Activated effector memory CD4-positive, alpha-beta T cell treated with anti-CD3 and anti-CD28 coated beads, Interleukin-2, amount 50 U/mL, for 16 hours (primary cell): ENCODE measurements at regions not wholly inside any gene's neighbourhood (a gene's known extent, or its start where the extent isn't known, plus 50 kb on each side); places are given as distances from the start of the nearest gene placed in this dataset.

Source experiments
- DNase-seq: peaks from one replicate; pipeline ENCODE4 v3.0.0-alpha.2; 2020

GRCh38 chr14:97546491-97547230 lies 749.5 kb downstream of the VRK1 start:
- DNase-seq, result no peak

DNA sequence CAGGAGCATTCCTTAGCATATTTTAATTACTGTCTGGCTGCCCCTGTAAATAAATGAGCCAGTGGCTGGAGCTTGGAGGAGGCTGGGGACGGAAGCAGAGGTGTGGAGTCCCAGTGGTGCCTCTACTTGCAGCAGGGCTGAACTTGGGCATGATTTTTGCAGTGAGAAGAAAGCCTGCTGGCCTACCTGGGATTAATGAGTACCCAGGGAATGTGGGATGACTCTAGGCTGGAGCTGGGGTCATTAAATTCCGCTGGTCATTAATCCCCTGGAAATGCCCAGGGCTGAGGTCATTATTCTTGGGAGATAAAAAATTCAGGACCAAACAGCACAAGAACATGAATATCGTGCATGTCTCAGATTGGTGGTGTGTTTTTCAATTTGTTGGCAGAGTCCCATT lies 753.3 kb downstream of the VRK1 start:
- DNase-seq, result no peak

GRCh38 chr14:97554597-97554996 lies 757.4 kb downstream of the VRK1 start:
- no peak for DNase-seq

DNA sequence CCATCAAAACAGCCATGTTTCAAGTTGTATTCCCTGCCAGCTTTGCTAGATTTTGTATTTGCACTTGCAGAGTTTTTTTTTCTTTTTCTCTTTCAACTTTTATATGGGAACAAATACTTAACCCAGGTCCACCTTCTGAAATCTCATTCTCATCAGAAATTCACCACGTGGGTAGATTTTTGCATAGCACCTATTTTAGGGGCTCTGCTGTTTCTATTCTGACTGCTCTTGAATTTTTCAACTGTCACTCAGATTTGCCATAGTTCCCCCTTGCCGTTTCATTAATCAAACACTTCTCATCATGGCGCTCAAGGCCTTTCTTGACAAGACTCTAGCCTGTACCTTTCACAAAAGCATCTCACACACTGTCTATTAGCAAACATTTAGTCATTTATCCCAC lies 767.2 kb downstream of the VRK1 start:
- DNase-seq, result no peak

DNA sequence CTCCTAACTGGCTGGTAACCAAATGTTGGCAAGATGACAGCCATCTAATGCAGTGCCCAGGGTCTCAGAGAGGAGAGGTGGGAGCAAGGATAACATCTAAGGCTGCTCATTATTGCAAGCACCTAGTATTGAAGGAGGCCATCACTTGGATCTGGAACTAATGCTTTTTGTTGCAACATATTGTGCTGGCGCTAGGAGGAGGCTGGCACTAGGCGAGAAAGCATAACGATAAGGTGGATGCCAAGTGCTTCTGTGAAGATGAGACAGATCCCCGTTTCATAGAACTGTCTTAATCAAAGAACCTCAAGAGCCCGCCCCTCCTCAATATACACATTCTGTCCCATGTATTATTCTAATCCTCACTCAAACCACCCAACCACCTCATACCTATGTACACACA lies 774.0 kb downstream of the VRK1 start:
- no peak for DNase-seq

DNA sequence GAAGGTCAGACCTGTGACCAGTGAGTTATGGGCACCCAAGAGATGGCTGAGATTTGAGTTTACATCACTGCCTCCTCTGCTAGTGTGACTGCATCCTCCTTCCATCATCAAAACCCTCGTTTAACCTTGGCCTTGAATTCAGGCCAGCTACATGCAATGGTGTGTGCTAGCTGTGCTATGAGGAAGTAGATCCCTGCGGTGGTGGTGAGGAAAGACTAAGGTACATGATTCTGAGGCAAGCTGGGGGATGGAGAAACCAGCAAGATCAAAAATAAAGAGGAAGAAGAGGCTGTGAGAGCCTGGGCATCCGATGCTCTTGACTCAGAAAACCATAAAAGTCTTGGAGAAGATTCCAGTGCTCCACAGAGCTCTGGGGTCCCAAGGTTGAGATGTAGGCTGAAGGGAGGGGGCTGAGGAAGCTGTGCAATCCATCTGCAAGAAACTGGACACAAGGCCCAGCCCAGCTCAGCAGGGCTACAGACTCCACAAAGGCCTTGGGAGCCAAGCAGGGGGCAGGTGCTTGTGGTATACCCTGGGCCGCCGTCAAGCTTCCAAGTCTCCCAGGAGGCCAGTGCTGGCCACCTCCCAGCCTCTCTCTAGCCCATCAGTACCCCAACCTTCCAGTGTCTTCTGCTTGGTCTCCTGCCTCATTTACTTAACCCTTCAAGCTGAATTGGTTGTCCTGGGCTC lies 774.8 kb downstream of the VRK1 start:
- DNase-seq, result no peak

DNA sequence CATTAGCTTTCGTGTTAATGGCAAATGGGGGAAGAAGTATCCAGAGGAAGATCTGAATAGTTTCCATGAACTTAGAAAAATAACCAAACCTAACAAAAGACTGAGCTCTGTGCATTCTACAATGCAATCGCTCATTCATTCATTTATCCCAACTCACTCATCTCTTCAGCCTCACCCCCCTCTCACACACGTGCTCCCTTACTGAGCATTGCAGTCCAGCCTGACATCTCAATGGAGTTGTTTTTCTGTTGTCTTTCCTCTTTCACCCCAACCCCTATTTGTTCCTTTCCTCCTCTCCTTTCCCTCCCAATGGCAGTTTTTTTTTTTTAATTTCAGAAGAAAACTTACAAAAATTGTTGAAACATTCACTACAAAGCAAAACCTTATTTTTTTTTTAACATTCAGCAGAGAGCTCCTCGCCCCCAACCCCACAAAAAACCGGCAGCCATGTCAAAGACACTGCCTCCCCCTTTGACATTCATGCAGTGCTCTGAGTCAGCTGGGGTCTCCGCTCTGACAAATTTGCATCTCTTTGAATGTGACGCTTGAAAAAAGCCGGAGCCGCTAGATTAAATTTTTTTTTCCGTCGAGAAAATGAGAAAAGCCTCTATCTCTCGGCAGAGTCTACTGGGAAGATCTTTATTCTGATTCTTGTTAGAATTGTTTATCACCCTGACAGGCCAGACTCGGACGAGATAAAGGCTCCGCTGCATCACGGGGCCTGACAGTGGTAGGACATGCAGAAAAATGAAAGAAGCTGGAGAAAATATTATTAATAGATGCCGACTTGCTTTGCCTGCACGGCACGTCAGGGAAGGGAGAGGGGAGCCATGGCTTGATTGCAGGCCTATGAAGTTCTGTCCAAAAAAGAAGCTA lies 775.6 kb downstream of the VRK1 start:
- DNase-seq, result no peak

DNA sequence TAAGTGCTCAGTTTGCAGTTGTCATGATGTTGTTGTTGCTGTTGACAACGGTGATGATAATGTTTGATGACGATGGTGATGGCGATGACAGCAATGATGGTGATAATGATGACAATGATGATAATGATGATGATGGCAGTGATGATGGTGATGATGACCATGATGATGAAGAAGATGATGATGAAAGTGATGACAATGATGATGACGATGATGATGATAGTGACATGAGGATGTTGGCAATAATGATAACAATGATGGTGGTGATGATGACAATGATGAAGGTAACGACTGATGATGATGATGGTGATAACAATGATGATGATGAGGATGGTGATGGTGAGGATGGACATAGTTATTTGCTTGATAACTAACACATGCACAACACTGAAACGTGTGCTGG lies 778.5 kb downstream of the VRK1 start:
- no peak for DNase-seq

- no peak for DNase-seq
Observed at GRCh38 chr14:97578982-97579548, 781.9 kb downstream of the VRK1 start.

DNA sequence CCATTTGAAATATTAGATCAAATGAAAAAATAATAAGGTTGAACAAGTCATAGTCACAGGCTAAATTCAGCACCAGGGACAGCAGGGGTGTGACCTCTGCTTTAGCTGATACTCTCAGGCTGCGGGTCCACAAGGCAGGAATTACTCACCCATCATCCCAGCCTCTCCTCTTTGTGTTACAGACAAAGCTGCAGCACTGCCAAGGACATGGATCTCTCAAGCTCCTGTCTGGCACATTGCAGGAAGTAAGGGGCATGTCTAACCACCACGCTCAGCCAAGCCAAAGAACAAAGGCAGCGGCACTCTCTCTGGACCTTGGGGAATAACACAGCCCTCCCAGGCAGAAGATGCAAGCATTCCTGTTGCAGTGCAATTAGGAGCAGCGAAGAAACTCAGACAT lies 783.8 kb downstream of the VRK1 start:
- DNase-seq, result no peak

DNA sequence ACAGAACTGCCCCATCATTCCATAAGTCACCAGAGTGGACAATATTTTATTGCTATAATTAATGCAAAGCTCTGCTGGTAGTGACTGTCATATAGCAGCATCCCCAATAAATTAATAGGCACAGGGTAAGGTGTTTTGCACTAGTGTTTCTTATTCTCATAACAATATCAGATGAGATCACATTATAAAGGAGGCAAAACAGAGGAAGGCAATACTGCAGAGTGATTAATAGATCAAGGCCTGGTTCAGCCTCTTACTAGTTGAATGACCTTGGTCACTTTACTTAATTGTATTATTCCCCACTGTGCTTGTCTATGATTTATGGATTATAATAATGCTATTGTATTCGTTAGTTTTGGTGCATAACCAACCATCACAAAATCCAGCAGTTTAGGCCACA lies 784.8 kb downstream of the VRK1 start:
- no peak for DNase-seq

GRCh38 chr14:97584528-97584927 lies 787.3 kb downstream of the VRK1 start:
- no peak for DNase-seq

- no peak for DNase-seq
Observed at GRCh38 chr14:97592341-97592980, 795.3 kb downstream of the VRK1 start.

DNA sequence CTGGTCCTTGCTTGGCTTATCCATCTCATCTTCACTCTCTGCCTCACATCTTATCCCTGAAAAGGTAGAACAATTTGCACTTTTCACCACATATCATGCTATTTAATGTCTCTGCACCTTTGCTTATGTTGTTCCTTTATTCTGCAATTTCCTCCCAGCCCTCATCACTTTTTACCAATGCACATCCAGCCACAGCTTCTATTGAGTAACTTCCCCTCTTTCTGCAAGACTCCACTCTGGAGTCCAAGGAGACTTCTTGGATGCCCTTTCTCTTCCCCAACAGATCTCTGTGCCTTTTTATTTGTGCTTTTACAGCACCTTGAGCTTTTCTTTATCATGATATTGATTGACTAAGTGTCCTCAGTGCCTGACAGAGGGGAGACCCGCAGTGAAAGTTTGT lies 797.1 kb downstream of the VRK1 start:
- no peak for DNase-seq

- DNase-seq, result peak; percentile 85
Observed at GRCh38 chr14:97602438-97603117, 805.4 kb downstream of the VRK1 start.

DNA sequence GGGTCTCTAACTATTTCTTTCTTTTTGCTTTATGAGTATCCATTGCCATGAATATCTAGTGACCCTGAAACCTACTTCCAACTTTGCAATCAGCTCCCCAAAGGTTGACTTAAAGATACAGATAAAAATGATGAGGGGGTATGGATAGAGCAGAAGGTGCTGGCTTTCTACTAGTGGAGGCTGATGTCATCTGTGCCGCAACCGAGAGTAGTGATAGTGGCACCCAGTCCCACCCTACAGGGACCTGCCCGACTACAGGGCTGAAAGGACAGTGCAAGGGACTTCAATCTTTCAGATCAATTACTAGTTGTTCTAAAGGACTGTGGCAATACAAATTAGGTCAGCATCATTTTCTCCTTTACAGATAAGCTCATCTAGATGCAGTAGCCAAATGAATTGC lies 806.0 kb downstream of the VRK1 start:
- DNase-seq, result peak; percentile 74

- DNase-seq, result no peak
Observed at GRCh38 chr14:97604731-97605130, 807.5 kb downstream of the VRK1 start.

GRCh38 chr14:97618401-97618800 lies 821.2 kb downstream of the VRK1 start:
- no peak for DNase-seq

GRCh38 chr14:97618917-97619690 lies 821.9 kb downstream of the VRK1 start:
- no peak for DNase-seq

DNA sequence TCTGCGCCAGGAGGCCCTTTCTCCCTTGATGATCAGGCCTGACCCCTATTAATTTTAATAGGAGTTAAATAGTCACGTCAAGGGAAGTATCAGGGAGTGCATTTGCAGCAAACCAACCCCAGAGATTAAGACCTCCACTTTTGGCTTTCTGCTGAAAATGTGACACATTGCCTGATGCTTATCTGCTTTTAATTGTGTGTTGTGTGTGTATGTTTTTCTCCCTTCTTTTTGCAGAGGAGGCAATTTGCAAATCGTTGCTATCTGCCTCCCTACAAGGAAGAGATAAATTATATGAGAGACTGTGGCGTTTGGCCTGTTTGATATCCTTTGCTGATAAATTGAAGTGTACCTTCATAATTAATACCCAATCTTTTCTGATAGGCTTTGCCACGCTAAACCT lies 822.9 kb downstream of the VRK1 start:
- no peak for DNase-seq

GRCh38 chr14:97624985-97625384 lies 827.8 kb downstream of the VRK1 start:
- no peak for DNase-seq
